Head of caudate nucleus (tissue), 42 donors: ENCODE measurements at regions not wholly inside any gene's neighbourhood (a gene's known extent, or its start where the extent isn't known, plus 50 kb on each side); places are given as distances from the start of the nearest gene placed in this dataset.

Experiments used
- DNase-seq, 42 donors: peaks; one replicate each; pipeline versions ENCODE4 v3.0.0 to v3.0.0-alpha.2; 2020 to 2021; ENCODE audit warnings: mixed read lengths in 7 of 42
- intact Hi-C: fragments of 100-400 bp; cut with DNase I; formaldehyde crosslinking; loops from one replicate; pipeline ENCODE4 v1.15.0; 2022

DNA sequence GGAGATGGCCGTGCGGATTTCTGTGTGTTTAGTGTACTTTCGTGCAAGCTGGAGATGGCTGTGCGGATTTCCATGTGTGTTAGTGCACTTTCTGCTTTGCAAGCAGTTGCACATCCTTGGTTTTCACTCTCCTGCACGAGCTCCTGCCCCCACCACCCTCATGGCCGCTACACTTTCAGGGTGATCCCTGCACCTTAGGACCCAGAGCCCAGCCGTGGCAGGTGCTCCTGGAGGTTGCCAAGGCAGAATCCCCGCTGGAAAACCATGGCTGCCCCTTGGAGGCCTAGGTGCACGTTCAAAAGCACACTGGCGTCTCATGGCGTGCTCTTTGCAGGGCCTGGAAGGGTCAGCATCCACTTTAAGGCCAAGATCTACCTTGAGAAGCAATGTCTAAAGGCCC is 311.0 kb upstream of the TNRC6C start:
- peak in 2 of 42 donors; percentile 3 to 13 for DNase-seq
- intact Hi-C loops = no loop called here

DNA sequence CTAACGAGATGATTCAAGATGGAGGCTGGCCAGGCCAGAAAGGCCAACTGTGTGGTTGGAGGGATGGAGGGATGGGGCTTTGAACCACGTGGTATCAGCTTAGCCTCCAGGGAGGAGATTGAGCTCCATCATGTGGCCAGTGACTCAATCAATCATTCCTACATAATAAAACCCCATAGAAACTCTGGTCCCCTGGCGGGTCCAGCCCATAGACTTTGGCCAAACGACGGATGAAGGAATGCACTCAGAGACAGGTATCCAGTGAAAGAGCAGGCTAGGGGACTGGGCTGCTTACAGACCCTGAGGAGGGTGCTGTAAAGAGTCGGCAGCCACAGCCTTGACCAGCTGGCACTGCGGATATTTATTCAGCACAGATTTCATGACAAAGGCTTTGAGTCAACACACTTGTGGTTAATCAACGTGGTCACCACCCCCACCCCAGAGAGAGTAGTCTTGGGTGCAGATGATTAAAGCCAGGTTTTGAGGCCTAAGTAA is 308.7 kb upstream of the TNRC6C start:
- DNase-seq = peak in 1 of 42 donors; percentile 4
- intact Hi-C loops = no loop called here

DNA sequence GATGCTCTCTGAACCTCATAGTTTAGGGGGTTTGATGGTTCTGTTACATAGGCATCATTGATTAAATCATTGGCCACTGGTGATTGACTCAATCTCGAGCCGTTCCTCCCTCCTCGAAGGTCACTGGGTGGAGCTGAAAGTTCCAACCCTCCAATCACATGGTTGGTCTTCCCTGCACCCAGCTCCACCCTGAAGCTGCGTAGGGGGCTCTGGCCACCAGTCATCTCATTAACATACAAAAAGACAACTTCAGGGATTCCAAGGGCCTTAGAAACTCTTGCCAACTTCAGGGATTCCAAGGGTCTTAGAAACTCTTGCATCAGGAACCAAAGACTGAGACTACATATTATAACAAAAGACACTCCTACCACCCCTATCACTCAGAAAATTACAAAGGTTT is 306.5 kb upstream of the TNRC6C start:
- no peak for DNase-seq
- intact Hi-C loops = no loop called here

DNA sequence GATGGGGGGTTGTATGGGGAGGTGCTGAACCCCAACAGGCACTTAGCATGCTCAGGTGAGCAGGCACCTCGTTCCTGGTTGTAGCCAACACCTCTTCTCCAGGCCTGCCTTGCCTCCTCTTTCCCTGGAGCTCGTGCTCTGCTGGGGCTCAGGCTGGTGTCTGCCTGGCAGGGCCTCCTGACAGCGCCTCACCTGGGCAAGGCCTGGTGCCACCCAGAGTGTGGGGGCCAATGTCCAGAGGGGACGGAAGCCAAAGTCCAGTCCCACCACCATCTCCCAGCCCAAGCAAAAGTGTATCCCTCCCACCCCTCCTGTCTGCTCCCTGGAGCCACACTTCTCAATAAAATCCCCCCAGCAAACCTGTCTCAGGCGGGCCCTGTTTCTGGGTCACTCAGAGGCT is 304.2 kb upstream of the TNRC6C start:
- DNase-seq = no peak
- intact Hi-C loops = no loop called here

DNA sequence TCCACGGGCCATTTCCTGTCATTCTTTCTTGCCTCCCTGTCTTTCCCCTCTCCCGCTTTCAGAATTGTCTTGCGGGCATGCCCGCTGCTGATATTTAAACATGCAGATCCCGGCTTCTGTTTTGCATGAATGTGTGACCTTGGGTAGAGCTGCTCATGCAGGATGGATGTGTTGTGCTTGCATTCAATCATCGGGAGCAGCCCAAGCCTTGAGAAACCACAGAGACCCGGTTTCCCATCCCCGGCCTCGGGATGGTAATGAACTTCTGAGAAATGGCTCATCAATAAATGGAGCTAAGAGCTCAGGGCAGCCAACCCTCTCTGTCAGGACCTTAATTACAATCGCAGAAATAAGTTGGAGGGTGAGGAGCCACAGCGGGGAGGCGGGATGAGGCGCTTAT is 303.7 kb upstream of the TNRC6C start:
- intact Hi-C loops = no loop called here
- no peak for DNase-seq

DNA sequence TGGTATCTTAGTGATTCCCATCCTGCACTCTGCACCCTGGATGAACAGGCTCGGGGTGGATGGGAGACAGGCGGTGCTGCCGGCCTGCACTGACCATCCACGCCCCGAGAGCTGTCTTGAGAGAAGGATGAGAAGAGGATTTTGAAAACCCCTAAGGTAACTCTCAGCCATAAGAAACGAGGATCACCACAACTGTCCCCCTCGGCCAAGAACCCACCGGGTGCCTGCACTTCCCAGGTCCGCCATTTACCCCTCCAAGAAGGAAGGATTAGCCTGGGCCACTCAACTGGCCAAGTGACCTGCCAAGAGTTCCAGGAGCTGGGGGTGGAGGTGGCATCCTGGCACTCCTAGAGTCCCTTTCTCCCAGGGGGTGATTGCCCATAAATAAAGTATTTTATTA is 302.4 kb upstream of the TNRC6C start:
- no peak for DNase-seq
- intact Hi-C loops = no loop called here

DNA sequence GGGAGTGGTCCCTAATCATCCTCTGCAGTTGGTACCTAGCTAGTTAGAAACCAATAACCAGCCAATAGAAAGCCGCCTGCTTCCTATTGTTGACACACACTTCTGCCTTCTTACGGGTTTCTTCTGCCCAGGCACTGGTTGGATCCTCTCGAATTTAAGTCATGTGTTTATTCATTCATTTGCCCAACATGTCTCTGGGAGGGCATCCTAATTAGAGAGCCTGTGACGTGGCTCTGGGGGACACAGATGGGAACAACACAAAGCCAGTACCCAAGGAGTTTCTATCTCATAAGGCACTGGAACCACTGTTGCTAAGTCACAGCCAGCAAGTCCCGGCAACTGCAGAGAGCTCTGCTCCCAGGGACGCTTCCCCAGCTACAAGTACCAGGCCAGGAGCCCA is 300.7 kb upstream of the TNRC6C start:
- intact Hi-C loops = no loop called here
- no peak for DNase-seq

DNA sequence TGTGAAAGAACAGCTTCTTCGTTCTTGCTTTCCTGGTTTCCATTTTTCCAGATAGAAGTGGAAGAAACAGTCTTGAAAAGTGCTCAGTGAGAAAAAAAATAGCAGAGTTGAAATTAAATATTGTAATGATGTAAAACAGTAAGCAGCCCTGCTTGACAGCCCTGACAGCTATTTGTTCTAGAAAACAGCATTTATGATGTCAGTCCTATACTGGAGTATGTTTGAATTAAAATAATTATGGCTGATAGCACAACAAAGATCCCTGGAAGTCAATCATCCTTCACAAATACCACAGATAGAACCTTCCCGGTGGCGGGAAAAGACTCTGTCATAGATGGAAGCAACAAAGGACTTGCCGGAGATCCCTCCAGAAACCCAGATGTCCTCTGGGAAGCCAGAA is 298.0 kb upstream of the TNRC6C start:
- intact Hi-C loops = no loop called here
- no peak for DNase-seq

DNA sequence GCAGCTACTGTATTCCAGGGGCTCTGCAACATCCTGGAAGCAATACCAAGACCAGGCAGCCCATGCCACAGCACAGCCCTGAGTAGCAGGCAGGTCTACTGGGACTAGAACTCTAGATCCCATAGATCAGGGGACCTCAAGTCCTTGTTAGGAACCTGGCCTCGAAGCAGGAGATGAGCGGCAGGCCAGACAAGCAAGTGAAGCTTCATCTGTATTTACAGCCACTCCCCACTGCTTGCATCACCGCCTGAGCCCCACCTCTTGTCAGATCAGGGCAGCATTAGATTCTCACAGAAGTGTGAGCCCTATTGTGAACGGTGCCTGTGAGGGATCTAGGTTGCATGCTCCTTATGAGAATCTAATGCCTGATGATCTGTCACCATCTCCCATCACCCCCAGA is 295.7 kb upstream of the TNRC6C start:
- intact Hi-C loops = no loop called here
- DNase-seq = no peak

DNA sequence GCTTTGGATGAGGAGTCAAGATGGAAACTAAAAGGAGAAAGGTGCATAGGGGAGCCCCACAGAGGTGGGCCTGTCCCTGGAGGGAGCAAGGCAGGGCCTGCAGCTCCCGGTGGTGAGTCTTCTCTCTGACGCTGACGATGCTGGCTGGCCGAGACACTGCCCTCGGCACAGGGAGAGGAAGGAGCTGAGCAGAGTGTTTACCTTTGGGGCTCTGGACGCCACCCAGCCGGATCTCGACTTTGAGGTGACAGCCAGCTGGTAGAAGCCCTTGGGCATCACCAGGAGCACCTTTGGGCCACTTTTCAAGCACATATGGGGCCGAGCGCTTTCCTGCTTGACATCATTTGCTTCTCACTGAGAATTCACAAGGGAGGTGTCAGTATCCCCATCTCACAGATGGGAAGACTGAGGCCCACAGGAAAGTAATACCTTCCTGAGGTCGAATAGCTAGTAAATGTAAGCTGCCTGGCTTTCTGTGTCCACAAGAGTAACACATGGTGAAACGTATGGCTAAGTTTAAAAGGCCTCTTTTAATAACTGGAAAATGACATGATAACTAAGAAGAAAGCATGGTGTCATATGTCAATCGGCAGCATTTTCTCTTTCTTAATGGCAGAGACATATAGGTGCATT is 294.3 kb upstream of the TNRC6C start:
- intact Hi-C loops = no loop called here
- DNase-seq = no peak

DNA sequence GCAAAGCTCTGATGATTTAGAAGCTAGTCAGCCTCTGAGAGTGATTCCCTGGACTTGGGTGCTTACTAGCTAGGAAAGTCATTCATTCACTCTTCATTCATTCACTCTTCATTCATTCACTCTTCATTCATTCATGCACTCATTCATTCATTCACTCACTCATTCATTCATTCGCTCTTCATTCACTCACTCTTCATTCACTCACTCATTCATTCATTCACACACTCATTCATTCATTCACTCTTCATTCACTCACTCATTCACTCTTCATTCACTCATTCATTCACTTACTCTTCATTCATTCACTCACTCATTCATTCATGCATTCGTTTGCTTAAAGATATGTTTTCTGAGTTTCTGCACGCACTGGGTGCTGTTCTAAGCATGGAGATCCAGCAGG is 292.7 kb upstream of the TNRC6C start:
- intact Hi-C loops = no loop called here
- DNase-seq = no peak

DNA sequence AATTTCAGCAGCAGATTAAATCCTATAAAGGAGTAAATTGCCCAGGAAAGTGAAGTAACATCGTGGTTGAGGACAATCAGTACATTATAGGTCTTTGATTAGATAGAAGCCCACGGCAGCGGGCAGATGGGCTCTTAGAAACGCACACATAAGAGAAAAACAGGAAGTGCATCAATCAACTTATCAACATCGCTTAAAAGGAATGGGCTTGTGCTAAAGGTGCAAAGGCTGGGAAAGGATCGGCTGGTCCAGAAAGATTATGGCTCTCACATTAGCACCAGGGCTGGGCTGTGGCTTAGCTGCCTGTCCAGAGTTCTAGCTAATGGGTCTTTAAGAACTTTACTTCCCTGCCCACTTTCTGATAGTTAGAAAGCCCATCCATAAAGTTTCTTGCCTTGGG is 292.0 kb upstream of the TNRC6C start:
- intact Hi-C loops = no loop called here
- DNase-seq = no peak

DNA sequence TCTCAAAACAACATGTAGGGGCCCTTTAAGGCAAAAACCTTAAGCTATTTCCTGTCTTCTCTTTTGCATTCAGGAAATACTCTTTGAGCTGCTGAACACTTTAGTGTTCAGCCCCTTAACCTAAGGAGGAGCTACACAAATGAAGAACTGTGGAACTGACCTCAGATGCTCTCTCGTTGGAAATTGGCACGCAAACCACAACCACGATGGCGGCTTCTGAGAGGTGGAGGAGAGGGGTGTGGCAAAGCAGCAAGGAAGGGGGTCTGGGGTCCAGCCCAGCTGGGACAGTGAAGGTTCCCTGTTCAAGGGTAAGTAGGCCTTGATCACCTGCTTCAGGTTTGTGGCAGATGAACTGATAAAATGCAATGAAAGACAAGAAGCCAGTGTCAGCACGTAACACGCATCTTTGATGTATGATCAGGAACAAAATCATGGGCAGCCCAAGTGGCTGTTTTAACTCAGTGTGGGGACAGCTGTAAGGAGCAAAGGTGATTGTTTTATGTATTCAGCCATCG is 291.6 kb upstream of the TNRC6C start:
- intact Hi-C loops = no loop called here
- no peak for DNase-seq

DNA sequence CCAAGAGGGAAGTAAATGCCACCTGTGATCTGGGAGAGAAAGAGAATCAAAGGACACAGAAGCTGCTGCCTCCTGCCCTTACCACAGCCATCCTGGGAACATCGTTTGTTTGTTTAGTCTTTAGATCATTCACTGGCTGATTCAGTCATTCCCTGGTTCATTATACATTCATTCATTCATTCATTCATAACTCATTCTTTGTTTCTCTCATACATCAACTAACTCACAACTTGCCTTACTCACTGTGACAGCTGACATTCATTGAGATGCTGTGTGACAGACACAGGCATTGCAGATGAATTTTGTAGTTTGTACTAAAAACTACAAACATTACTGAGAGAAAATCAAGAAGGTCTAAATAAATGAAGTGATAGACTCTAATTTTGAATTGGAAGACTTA is 291.0 kb upstream of the TNRC6C start:
- intact Hi-C loops = no loop called here
- DNase-seq = no peak

DNA sequence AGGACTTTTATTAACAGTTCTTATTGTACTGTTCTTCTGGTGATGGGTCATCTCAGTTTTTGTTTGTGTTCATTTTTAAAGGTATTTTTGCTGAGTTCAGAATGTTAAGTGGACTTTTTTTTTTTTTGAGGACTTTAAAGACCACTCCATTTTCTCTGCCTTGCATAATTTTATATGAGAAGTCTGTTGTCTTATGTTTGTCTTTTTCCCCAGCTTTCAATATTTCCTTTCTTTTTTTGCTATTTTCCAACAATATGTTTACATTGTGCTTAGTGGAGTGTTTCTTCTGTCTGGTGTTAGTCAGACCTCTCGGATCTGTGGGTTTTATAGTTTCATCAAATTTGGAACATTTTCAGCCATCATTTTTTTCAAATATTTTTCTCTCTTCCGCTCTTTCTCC is 290.0 kb upstream of the TNRC6C start:
- no peak for DNase-seq
- intact Hi-C loops = no loop called here

DNA sequence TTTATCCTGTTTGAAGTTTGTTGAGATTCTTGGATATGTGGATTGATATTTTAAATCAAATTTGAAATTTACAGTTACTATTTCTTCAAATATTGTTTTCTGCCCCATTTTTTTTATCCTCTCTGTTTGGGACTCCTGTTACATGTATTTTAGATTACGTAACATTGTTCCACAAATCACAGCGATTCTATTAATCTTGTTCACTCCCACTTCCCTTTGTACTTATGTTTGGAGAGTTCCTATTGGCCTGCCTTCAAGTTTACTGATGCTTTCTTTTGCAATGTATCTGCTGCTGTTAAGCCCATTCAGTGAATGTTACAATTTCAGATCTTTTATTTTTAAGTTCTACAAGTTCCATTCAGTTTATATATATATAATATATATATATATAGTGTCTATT is 288.3 kb upstream of the TNRC6C start:
- DNase-seq = no peak
- intact Hi-C loops = no loop called here

DNA sequence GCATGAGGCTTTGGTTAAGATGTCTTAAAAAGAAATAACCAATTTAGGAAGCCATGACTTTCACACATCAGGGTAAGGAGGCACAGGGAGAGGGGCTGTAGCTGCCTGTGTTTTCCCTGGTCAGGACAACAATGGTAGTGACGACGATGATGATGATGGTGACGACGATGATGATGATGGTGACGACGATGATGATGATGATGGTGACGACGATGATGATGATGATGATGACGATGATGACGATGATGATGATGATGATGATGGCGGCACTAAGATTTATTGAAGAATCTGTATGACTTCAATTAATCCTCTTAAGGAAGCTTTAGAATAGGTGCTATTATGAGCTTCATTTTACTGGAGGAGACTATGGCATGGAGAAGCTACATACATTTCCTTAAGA is 284.1 kb upstream of the TNRC6C start:
- DNase-seq = no peak
- intact Hi-C loops = no loop called here

DNA sequence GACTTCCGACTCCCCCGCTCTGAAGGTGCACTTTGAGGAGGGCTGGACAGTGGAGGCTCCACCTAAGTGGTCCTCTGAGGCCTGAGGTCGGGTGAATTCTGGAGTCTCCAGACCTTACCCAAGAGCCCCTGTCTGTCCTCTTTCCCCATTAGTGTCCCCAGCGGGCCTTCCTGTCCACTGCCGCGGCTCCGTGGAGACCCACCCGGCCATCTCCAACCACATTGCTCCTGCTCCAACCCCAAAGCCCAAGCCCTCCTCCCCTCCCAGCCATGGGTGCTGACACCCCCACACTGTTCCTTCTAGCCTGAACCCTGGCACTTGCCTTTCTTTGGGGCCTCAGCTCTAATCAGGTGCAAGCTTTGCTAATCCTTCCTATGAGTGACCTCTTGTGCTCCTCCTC is 283.1 kb upstream of the TNRC6C start:
- intact Hi-C loops = no loop called here
- DNase-seq = no peak

DNA sequence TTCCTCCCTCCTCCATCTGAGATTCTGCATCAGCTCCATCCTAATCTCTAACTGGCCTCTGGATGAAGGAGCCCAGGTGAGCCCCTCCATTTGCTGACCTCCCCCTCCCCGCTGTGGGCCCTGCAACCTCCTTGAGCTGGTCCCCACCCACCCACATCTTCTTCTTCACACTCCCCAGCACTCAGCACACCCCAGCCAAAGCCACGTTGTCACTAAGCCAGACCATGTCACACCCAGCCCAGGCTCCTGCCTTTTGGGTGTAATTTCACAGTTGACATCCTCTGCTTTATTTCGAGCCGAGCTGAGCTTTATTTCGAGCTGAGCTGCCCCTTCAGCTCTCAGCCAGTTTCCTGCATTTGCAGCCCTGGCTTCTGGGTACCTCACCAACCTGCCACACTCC is 282.7 kb upstream of the TNRC6C start:
- intact Hi-C loops = no loop called here
- DNase-seq = no peak

DNA sequence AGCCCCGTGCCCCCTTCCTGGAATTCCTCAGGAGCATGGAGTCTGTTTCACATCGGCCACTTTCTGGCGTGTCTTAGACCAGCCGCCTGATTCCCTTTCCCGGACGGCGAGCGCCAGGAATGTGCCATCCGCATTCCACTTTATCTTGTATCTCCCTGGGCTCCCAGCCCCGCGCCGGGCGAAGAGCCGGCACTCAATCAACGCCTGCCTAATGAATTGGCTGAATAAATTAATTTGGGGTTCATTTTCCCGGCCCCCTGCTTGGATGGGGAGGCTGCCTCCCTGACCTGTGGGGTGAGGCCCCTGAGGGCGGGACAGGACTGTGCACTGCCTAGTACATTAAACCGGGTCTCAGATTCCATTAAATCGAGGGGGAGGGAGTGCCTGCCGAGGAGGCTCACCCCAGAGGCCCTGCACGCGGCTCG is 282.3 kb upstream of the TNRC6C start:
- intact Hi-C loops = no loop called here

DNA sequence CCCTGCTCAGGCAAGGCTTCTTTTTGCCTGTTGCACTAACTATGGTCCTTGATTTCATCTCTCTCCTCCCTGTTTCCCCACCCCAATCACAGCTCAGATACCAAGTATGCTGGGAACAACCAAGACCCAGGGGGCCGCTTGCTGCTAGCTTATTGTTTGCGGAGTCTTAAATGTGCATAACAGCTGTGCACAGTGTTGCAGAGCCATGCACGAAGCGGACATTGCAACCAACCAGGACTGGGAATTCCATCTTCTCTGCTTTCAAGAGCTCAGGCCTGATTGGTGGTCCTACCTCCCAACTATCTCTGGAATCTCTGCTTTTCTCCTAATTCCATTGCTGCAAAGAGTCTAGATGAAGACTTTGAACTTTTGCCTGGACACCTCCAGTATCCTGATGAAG is 281.3 kb upstream of the TNRC6C start:
- DNase-seq = no peak
- intact Hi-C loops = no loop called here

More for the DNA sequence above, 282.3 kb upstream of the TNRC6C start:
- no peak for DNase-seq

DNA sequence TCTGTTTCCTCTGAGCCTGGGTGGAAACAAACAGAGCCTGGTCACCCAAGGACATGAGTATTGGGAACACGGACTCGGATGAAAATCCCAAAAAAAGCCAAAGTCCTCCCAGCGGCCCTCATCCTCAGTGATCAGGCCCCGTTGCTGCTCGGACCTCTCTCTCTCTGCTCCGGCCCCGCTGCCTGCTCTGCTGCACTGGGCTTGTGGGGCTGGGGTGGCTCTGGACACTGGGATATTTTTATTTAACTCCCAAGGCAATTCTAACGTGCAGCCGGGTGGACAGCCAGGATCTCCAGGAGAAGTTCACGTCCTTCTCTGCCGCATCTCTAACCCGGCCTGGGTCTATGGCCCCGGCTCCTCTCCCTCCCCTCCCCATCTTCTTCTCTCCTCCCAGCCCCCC is 280.9 kb upstream of the TNRC6C start:
- intact Hi-C loops = no loop called here
- no peak for DNase-seq
